GM21528 (cell line): ENCODE measurements at regions not wholly inside any gene's neighbourhood (a gene's known extent, or its start where the extent isn't known, plus 50 kb on each side); places are given as distances from the start of the nearest gene placed in this dataset.
"Not testable (repeated sequence)": the region's sequence is repeated elsewhere in the genome, so short reads cannot be mapped to it uniquely, and the experiment has no call there.

ENCODE experiments used
- ATAC-seq: cut with Tn5 transposase; IDR thresholded peaks from one replicate; pipeline ENCODE4 v1.9.1; 2021; ENCODE audit warnings: mild to moderate bottlenecking, moderate library complexity; ENCODE audit not compliant: unreplicated experiment, low FRiP score

GRCh38 chr6:28785962-28786679 is 137.7 kb downstream of the TRIM27 start:
- ATAC-seq = no peak

- ATAC-seq = no peak
Observed at GRCh38 chr6:28789553-28790083, 134.2 kb downstream of the TRIM27 start.

- ATAC-seq = no peak
Observed at GRCh38 chr6:28791002-28791383, 132.8 kb downstream of the TRIM27 start.

GRCh38 chr6:28794175-28795002 is 129.4 kb downstream of the TRIM27 start:
- no peak for ATAC-seq

GRCh38 chr6:28800647-28801046 is 123.1 kb downstream of the TRIM27 start:
- ATAC-seq = not testable (repeated sequence)

- no peak for ATAC-seq
Observed at GRCh38 chr6:28802417-28803336, 121.1 kb downstream of the TRIM27 start.

- ATAC-seq = no peak
Observed at GRCh38 chr6:28803337-28803709, 120.5 kb downstream of the TRIM27 start.

GRCh38 chr6:28807682-28808280 is 116.0 kb downstream of the TRIM27 start:
- ATAC-seq = no peak

- no peak for ATAC-seq
Observed at GRCh38 chr6:28808383-28808782, 115.4 kb downstream of the TRIM27 start.

- no peak for ATAC-seq
Observed at GRCh38 chr6:28809947-28810658, 113.7 kb downstream of the TRIM27 start.

GRCh38 chr6:28810659-28811053 is 113.1 kb downstream of the TRIM27 start:
- ATAC-seq = no peak

GRCh38 chr6:28811873-28812272 is 111.9 kb downstream of the TRIM27 start:
- no peak for ATAC-seq

- no peak for ATAC-seq
Observed at GRCh38 chr6:28812778-28813569, 110.8 kb downstream of the TRIM27 start.

GRCh38 chr6:28814032-28814976 is 109.5 kb downstream of the TRIM27 start:
- no peak for ATAC-seq

GRCh38 chr6:28816339-28816908 is 107.4 kb downstream of the TRIM27 start:
- no peak for ATAC-seq

- ATAC-seq = no peak
Observed at GRCh38 chr6:28816909-28817807, 106.6 kb downstream of the TRIM27 start.

GRCh38 chr6:28817808-28818145 is 106.0 kb downstream of the TRIM27 start:
- no peak for ATAC-seq
